Heart right ventricle (tissue), 16 donors: ENCODE measurements at regions not wholly inside any gene's neighbourhood (a gene's known extent, or its start where the extent isn't known, plus 50 kb on each side); places are given as distances from the start of the nearest gene placed in this dataset.

Source experiments
- ATAC-seq, 8 donors: fragments of 200-7000 bp; cut with Tn5 transposase; one replicate each; pipeline ENCODE4 v1.9.1; 2020; ENCODE audit warnings: mild to moderate bottlenecking in 8 of 8, moderate library complexity in 8 of 8, moderate number of reproducible peaks in 1 of 8
- DNase-seq, 2 donors: peaks; one replicate each; pipeline ENCODE4 v3.0.0-alpha.2; 2020
- H3K27ac ChIP-seq, 10 donors: fragments of 200-600 bp; sonication (generic) in 2 of 10; one replicate each; pipeline versions ENCODE4 v1.5.0 to v1.8.0; 2020 to 2022; ENCODE audit warnings: mild to moderate bottlenecking in 3 of 10
- H3K27me3 ChIP-seq, 7 donors: fragments of 200-600 bp; one replicate each; pipeline ENCODE4 v1.8.0; 2021 to 2022; ENCODE audit warnings: mild to moderate bottlenecking in 2 of 7
- H3K36me3 ChIP-seq, 9 donors: fragments of 200-600 bp; sonication (generic) in 1 of 9; one replicate each; pipeline versions ENCODE4 v1.5.0 to v1.8.0; 2020 to 2022; ENCODE audit warnings: mild to moderate bottlenecking in 2 of 9
- H3K4me1 ChIP-seq, 9 donors: fragments of 200-600 bp; sonication (generic) in 1 of 9; one replicate each; pipeline versions ENCODE4 v1.5.0 to v1.8.0; 2020 to 2022; ENCODE audit warnings: mild to moderate bottlenecking in 4 of 9
- H3K4me3 ChIP-seq, 10 donors: fragments of 200-600 bp; sonication (generic) in 2 of 10; one replicate each; pipeline versions ENCODE4 v1.5.0 to v1.8.0; 2020 to 2022; ENCODE audit warnings: mild to moderate bottlenecking in 7 of 10, moderate library complexity in 2 of 10
- H3K9me3 ChIP-seq, 11 donors: fragments of 200-600 bp in 10 of 11; sonication (generic) in 2 of 11; one replicate each; pipeline versions ENCODE4 v1.5.0 to v1.8.0; 2013 to 2022; ENCODE audit warnings: mild to moderate bottlenecking in 2 of 11, control low read depth in 1 of 11, moderate library complexity in 1 of 11
- WGBS, 2 donors: extraction: QIAGEN DNeasy Blood & Tissue Kit; methylation state at CpG; one replicate each; pipeline ENCODE4 v1.1.7; 2013; ENCODE audit warnings: inconsistent platforms in 1 of 2; 5-methylcytosine and 5-hydroxymethylcytosine counted together
- intact Hi-C, 10 donors: fragments of 100-400 bp; cut with DNase I; formaldehyde crosslinking; loops; one replicate each; pipeline versions ENCODE4 v1.11.1 to v1.14.2; 2022
- microRNA-seq, 2 donors: library from miRNA; unstranded; fragments of <30 nt; microRNA quantifications; one replicate each; pipeline ENCODE4 v1.2.0, GENCODE V29; 2021
- TF ChIP-seq, protein P1 (sequence below), 9 donors: fragments of 200-600 bp; sonication (generic) in 2 of 9; IDR thresholded peaks; one replicate each; pipeline versions ENCODE4 v1.5.0 to v1.8.0; 2021 to 2022; ENCODE audit warnings: antibody characterized with exemption in 9 of 9, mild to moderate bottlenecking in 5 of 9, moderate library complexity in 1 of 9
- donor health status: Arrhythmogenic right ventricular cardiomyopathy.
- donor health status: ischemic (EF 13 %, LVEDD 7.1; RV severe dilation, severe dysfunction).
- donor health status: healthy with polysubstance abuse.
- donor health status: DM: no; HTN: yes; CAD: no.
- donor health status: DM: no; HTN: no; CAD: no.
- donor health status: ischemic (EF 25% LVEDD 6.9; RV normal size, moderate dysfunction).
- donor health status: ischemic (EF 25% LVEDD 5.7; RV mildly dilated, moderate dysfunction).
- donor health status: healthy.
- donor health status: DM: yes; HTN: yes; CAD: no.
- donor health status: Ischemic cardiomyopathy.
- donor health status: ischemic (EF 35%, LVEDD 5.7; RV mildly dilated, moderate dysfunction).
- donor health status: nonischemic (EF 11% LVEDD 7.7; RV severe dilation, severe dysfunction).
- donor health status: DM: yes; HTN: yes; CAD: no.
- donor health status: PGD.
- donor health status: ischemic (EF 29% LVEDD 5.4; RV normal size, mild dysfunction).
- donor health status: nonischemic (EF 23%, LVEDD 6.1; RV moderate dilation, normal function).

- WGBS, 2 donors, result 68 to 70% methylated on average over 3 of the region's 3 CpGs
- H3K36me3 ChIP-seq, result no peaks in the 10 kb centered on the region
Measured at GRCh38 chr2:207475546-207475945, 54.2 kb upstream of the CREB1 start.

DNA sequence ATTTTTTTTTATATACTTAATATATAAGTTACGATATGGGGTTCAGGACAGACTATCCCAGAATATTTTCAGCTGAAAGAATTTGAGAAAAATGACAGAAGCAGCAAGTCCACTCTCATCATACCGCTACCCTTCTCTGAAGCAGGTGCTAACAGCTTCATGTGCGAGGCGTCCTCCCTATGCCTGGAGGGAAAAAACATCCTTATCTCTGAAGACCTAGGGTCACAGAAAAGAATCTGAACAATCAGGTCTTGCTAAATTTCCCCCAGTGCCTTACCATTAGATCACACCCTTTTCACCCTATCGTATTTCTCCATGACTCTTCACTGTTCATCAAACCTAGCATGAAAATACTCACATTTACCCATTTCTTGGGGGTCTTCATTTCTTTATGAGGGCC lies 51.9 kb upstream of the CREB1 start:
- intact Hi-C loops, result loop anchor here in 7 of 10 donors (5.0 to 10.0 kb wide), 6 partner anchors 253 to 786 kb away; partner anchors contain the start of gene KLF7 (in 1 of the 7)
- DNase-seq (no peak), ATAC-seq (no peak)
- TF ChIP-seq, protein P1, sequence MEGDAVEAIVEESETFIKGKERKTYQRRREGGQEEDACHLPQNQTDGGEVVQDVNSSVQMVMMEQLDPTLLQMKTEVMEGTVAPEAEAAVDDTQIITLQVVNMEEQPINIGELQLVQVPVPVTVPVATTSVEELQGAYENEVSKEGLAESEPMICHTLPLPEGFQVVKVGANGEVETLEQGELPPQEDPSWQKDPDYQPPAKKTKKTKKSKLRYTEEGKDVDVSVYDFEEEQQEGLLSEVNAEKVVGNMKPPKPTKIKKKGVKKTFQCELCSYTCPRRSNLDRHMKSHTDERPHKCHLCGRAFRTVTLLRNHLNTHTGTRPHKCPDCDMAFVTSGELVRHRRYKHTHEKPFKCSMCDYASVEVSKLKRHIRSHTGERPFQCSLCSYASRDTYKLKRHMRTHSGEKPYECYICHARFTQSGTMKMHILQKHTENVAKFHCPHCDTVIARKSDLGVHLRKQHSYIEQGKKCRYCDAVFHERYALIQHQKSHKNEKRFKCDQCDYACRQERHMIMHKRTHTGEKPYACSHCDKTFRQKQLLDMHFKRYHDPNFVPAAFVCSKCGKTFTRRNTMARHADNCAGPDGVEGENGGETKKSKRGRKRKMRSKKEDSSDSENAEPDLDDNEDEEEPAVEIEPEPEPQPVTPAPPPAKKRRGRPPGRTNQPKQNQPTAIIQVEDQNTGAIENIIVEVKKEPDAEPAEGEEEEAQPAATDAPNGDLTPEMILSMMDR (IDR thresholded peaks at IDR 0.05), result no peak
- Histone ChIP-seq H3K27ac (no peak overlapping the region), H3K4me3 (no peak overlapping the region), H3K4me1 (peaks cover 0 to 57% (median 32%) of the 10 kb centered on the region in 9 donors), H3K27me3 (no peaks in the 10 kb centered on the region), H3K9me3 (no peaks in the 10 kb centered on the region), H3K36me3 (no peaks in the 10 kb centered on the region)
- WGBS, 2 donors, result 80 to 90% methylated on average over 5 of the region's 5 CpGs

More at GRCh38 chr2:207475546-207475945, 54.2 kb upstream of the CREB1 start:
- Histone ChIP-seq H3K4me3 (no peak overlapping the region), H3K27ac (no peak overlapping the region), H3K27me3 (no peaks in the 10 kb centered on the region), H3K9me3 (no peaks in the 10 kb centered on the region), H3K4me1 (peaks cover 0 to 41% (median 26%) of the 10 kb centered on the region in 9 donors)
- intact Hi-C loops, result loop anchor here (1.0 to 10.0 kb wide), 14 partner anchors 53 to 783 kb away; partner anchors contain the start of genes CREB1 (in 1 of the 10) and KLF7 (in 1 of the 10)
- ATAC-seq (peak in 1 of 8 donors; percentile 69), DNase-seq (no peak)
- TF ChIP-seq, protein P1 (IDR thresholded peaks at IDR 0.05), result no peak

DNA sequence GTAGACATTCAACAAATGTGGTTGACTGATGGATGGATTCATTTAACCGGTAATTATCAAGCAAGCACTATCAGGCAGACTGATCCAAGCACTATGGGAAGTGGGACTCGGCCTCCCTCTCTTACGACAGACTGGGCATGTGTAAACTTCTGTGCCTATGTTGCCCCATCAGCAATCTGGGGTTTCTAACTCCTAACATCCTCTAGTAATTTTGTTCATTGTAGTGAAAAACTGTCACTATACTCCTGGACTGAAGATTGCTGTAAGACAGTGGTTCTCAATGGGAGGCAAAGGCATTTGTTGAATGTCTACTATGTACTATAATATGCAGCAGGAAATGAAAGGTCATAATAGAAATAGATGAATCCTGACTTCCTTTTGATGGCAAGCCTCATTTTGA lies 51.2 kb upstream of the CREB1 start:
- H3K9me3 ChIP-seq, result no peaks in the 10 kb centered on the region
- DNase-seq, result no peak
- H3K27ac ChIP-seq, result peak overlapping the region in 1 of 10 donors; percentile 5
- ATAC-seq, result peak in 1 of 8 donors; percentile 23
- intact Hi-C loops, result loop anchor here in 7 of 10 donors (5.0 to 10.0 kb wide), 6 partner anchors 254 to 786 kb away; partner anchors contain the start of gene KLF7 (in 1 of the 7)
- H3K36me3 ChIP-seq, result no peaks in the 10 kb centered on the region
- H3K4me1 ChIP-seq, result peaks cover 0 to 52% (median 25%) of the 10 kb centered on the region in 9 donors
- TF ChIP-seq, protein P1 (IDR thresholded peaks at IDR 0.05), result no peak
- H3K27me3 ChIP-seq, result no peaks in the 10 kb centered on the region
- H3K4me3 ChIP-seq, result no peak overlapping the region
- 81 to 83% methylated on average over 3 of the region's 3 CpGs for WGBS, 2 donors

DNA sequence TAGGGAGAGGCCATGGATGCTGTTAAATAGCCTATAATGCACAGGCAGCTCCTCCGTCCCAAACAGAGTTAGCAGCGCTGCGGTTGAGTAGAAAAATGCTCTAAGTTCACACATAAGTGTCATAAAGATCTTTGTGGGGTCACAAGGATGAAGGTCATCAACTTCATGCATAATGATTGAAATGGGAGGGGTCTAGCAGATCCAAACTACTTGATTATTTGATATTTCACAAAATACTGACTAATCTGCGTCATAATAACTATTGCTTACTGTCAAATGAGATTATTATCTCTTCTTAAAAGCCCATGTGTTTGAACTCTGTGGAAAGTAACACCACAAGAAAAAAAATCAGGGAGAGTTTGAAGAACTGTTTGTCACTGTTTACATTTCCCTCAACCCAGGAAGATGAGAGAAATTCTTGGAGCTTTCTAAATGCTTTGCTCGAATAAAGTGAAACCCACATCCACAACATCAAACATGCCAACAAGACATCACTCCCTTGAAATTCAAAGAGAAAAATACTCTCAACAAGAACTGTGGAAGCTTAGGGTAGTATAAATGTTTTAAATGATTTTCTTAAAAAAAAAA lies 50.5 kb upstream of the CREB1 start:
- H3K27me3 ChIP-seq, result no peaks in the 10 kb centered on the region
- H3K9me3 ChIP-seq, result no peaks in the 10 kb centered on the region
- H3K4me1 ChIP-seq, result peaks cover 0 to 55% (median 19%) of the 10 kb centered on the region in 9 donors
- ATAC-seq, result no peak
- WGBS, 2 donors, result 88 to 91% methylated on average over 5 of the region's 5 CpGs
- H3K27ac ChIP-seq, result peak overlapping the region in 1 of 10 donors; percentile 5
- H3K36me3 ChIP-seq, result no peaks in the 10 kb centered on the region
- H3K4me3 ChIP-seq, result no peak overlapping the region
- intact Hi-C loops, result loop anchor here in 7 of 10 donors (5.0 to 10.0 kb wide), 6 partner anchors 254 to 787 kb away; partner anchors contain the start of gene KLF7 (in 1 of the 7)
- TF ChIP-seq, protein P1 (IDR thresholded peaks at IDR 0.05), result no peak
- no peak for DNase-seq

Small RNA genes in the stretch of these regions (microRNA-seq; reads per million reads assigned to microRNA genes)
- gene MIR1302-4, result 0 reads per million in 2 donors
